ENCODE measurements at regions not wholly inside any gene's neighbourhood (a gene's known extent, or its start where the extent isn't known, plus 50 kb on each side); places are given as distances from the start of the nearest gene placed in this dataset.

DNA sequence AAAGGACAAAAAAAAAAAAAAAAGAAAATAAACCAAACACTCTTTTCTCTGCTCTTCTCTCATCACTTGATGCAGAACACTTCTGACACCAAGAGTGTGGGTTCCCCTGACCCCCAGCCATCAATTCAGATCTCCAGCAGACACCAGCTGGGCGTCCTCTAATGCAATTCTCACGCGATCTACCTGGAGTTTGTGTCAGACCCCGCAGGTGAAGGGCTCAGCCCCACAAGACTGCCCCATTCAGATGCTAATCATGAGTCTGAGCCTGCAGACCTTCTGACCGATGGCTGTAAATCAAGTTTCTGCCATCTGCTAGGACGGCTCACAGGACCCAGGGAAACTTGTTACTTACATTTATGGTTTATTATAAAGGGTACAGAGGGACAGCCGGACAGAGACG is 133.6 kb upstream of the C1orf174 start:
- no peaks in the 10 kb centered on the region for H3K4me1 Mint-ChIP-seq (ENCODE audit: low read depth, unreplicated experiment)
- intact Hi-C loops (cut with micrococcal nuclease; ENCODE audit: unreplicated experiment) = no loop called here
- TF ChIP-seq, protein P1, sequence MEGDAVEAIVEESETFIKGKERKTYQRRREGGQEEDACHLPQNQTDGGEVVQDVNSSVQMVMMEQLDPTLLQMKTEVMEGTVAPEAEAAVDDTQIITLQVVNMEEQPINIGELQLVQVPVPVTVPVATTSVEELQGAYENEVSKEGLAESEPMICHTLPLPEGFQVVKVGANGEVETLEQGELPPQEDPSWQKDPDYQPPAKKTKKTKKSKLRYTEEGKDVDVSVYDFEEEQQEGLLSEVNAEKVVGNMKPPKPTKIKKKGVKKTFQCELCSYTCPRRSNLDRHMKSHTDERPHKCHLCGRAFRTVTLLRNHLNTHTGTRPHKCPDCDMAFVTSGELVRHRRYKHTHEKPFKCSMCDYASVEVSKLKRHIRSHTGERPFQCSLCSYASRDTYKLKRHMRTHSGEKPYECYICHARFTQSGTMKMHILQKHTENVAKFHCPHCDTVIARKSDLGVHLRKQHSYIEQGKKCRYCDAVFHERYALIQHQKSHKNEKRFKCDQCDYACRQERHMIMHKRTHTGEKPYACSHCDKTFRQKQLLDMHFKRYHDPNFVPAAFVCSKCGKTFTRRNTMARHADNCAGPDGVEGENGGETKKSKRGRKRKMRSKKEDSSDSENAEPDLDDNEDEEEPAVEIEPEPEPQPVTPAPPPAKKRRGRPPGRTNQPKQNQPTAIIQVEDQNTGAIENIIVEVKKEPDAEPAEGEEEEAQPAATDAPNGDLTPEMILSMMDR (IDR thresholded peaks at IDR 0.05; ENCODE audit: unreplicated experiment) = no peak
- H3K27ac Mint-ChIP-seq (ENCODE audit: unreplicated experiment) = no peak overlapping the region
- CTCF ChIA-PET = no interaction called here
- H3K36me3 Mint-ChIP-seq (ENCODE audit: insufficient read depth, unreplicated experiment) = no peaks in the 10 kb centered on the region
- H3K4me3 Mint-ChIP-seq (ENCODE audit: low read depth, unreplicated experiment) = no peak overlapping the region
- no TSS peak for BruUV-seq (replicated peaks)
- H3K27me3 Mint-ChIP-seq (ENCODE audit: unreplicated experiment) = no peaks in the 10 kb centered on the region
- peaks cover 3% of the 10 kb centered on the region for H3K9me3 Mint-ChIP-seq (ENCODE audit: low read depth, unreplicated experiment)
- DNase-seq = no peak

DNA sequence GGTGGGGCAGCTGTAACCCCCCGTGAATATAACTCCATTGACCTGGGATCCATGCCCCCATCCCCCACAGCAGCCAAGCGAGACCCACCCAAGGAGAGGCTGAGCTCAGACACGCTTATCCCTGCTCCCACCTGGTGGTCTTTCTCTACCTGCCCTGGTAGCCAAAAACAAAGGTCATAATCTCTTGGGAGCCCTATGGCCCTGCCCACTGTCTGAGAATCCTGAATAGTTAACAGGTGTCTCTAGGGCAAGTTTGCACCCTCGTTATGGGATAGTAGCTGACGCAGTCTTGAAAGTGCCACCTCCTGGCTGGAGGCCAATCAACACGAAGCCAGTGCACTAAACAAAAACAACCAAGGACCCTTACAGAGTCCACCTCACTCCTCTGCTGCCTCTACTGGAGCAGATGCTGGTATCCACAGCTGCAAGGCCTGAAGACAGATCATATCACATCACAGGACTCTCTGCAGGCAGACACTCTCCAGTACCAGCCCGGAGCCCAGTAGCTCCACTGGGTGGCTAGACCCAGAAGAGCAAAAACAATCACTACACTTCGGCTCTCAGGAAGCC is 134.3 kb upstream of the C1orf174 start:
- Mint-ChIP-seq H3K27me3 (ENCODE audit: unreplicated experiment) (no peaks in the 10 kb centered on the region), H3K4me1 (ENCODE audit: low read depth, unreplicated experiment) (no peaks in the 10 kb centered on the region), H3K27ac (ENCODE audit: unreplicated experiment) (no peak overlapping the region), H3K4me3 (ENCODE audit: low read depth, unreplicated experiment) (no peak overlapping the region), H3K9me3 (ENCODE audit: low read depth, unreplicated experiment) (peaks cover 3% of the 10 kb centered on the region), H3K36me3 (ENCODE audit: insufficient read depth, unreplicated experiment) (no peaks in the 10 kb centered on the region)
- TF ChIP-seq, protein P1 (IDR thresholded peaks at IDR 0.05; ENCODE audit: unreplicated experiment) = no peak
- no TSS peak for BruUV-seq (replicated peaks)
- intact Hi-C loops (cut with micrococcal nuclease; ENCODE audit: unreplicated experiment) = no loop called here
- no peak for DNase-seq
- CTCF ChIA-PET = no interaction called here

DNA sequence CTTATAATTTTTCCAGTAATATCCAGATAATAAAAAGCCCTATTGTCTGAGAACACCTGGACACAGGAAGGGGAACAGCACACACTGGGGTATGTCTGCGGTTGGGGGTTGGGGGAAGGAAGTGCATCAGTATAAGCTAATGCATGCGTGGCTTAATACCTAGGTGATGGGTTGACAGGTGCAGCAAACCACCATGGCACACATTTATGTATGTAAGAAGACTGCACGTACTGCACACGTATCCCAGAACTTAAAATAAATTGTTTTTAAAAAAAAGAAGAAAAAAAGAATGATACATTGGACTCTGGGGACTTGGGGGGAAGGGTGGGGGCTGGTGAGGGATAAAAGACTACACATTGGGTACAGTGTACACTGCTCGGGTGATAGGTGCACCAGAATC is 144.9 kb upstream of the C1orf174 start:
- H3K4me1 Mint-ChIP-seq (ENCODE audit: low read depth, unreplicated experiment) = no peaks in the 10 kb centered on the region
- H3K27ac Mint-ChIP-seq (ENCODE audit: unreplicated experiment) = no peak overlapping the region
- peaks cover 50% of the 10 kb centered on the region for H3K27me3 Mint-ChIP-seq (ENCODE audit: unreplicated experiment)
- H3K9me3 Mint-ChIP-seq (ENCODE audit: low read depth, unreplicated experiment) = no peaks in the 10 kb centered on the region
- no TSS peak for BruUV-seq (replicated peaks)
- intact Hi-C loops (cut with micrococcal nuclease; ENCODE audit: unreplicated experiment) = no loop called here
- no peaks in the 10 kb centered on the region for H3K36me3 Mint-ChIP-seq (ENCODE audit: insufficient read depth, unreplicated experiment)
- no peak overlapping the region for H3K4me3 Mint-ChIP-seq (ENCODE audit: low read depth, unreplicated experiment)
- CTCF ChIA-PET = no interaction called here
- TF ChIP-seq, protein P1 (IDR thresholded peaks at IDR 0.05; ENCODE audit: unreplicated experiment) = no peak
- DNase-seq = no peak

DNA sequence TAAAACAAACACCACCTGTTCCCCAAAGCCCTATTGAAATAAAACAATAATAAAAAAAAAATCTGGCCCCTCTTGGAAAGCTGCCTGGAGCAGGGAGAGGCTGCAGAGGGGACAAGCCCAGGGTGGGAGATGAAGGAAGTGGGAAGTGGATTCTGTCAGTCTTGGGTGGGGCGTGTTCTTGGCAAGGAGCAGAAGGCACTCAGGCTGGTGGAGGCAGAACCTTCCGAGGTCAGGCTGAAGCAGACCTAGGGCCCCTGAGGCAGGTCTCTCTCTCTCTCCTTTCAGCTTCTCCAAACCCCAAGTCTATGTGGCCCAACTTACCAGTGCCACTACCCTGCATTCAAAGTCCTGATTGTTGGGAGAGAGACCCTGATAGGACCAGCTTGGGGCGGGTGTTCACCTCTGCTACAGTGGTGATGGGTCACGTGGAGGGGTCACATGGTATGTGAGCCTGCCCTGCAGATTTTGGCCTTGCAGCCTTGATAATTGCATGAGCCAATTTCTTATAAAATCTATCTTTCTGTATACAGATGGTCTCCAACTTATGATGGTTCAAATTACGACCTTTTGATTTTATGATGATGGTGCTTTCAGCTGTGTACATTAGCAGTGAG is 145.4 kb upstream of the C1orf174 start:
- TF ChIP-seq, protein P1 (IDR thresholded peaks at IDR 0.05; ENCODE audit: unreplicated experiment) = no peak
- no peaks in the 10 kb centered on the region for H3K9me3 Mint-ChIP-seq (ENCODE audit: low read depth, unreplicated experiment)
- no peaks in the 10 kb centered on the region for H3K4me1 Mint-ChIP-seq (ENCODE audit: low read depth, unreplicated experiment)
- no TSS peak for BruUV-seq (replicated peaks)
- H3K4me3 Mint-ChIP-seq (ENCODE audit: low read depth, unreplicated experiment) = no peak overlapping the region
- CTCF ChIA-PET = no interaction called here
- H3K27ac Mint-ChIP-seq (ENCODE audit: unreplicated experiment) = no peak overlapping the region
- intact Hi-C loops (cut with micrococcal nuclease; ENCODE audit: unreplicated experiment) = no loop called here
- no peaks in the 10 kb centered on the region for H3K36me3 Mint-ChIP-seq (ENCODE audit: insufficient read depth, unreplicated experiment)
- DNase-seq = no peak
- peaks cover 55% of the 10 kb centered on the region for H3K27me3 Mint-ChIP-seq (ENCODE audit: unreplicated experiment)
